HCT116 (cell line): ENCODE measurements at regions not wholly inside any gene's neighbourhood (a gene's known extent, or its start where the extent isn't known, plus 50 kb on each side); places are given as distances from the start of the nearest gene placed in this dataset.

ENCODE experiments used
- ATAC-seq: fragments of 200-7000 bp; cut with Tn5 transposase; 2 replicates; pipeline ENCODE4 v1.9.1; 2020; ENCODE audit warnings: mild to moderate bottlenecking, moderate library complexity
- BruUV-seq: library from RNA; stranded (reverse); fragments of 400-500 nt; replicated peaks from 2 replicates; lab custom pipeline; 2021; lab: Mats Ljungman, UMichigan
- CTCF ChIA-PET: fragments of 300-600 bp; sonication (Branson Sonifier 250); formaldehyde crosslinking; loops from one replicate; lab custom pipeline; 2021; ENCODE audit warnings: antibody characterized with exemption; lab: Charles Lee
- POLR2A ChIA-PET: fragments of 300-600, 350-600 bp; sonication (Branson Sonifier 250); formaldehyde crosslinking; loops from one replicate; lab custom pipeline; 2021; ENCODE audit warnings: antibody characterized with exemption; lab: Charles Lee
- RAD21 ChIA-PET, 2 experiments: fragments of 300-600 bp; sonication (Branson Sonifier 250); formaldehyde crosslinking; loops; one replicate each; lab custom pipeline; 2023; ENCODE audit warnings: low total read pairs in 2 of 2; ENCODE audit not compliant: uncharacterized antibody in 2 of 2, unreplicated experiment in 2 of 2, low non-redundant PET in 1 of 2; lab: Charles Lee
- DNase-seq: peaks from one replicate; pipeline ENCODE4 v3.0.0-alpha.2; 2010; ENCODE audit warnings: low read depth, low spot score
- H2AFZ ChIP-seq: fragments of 200-600 bp; shearing (Covaris generic), sonication (generic); 2 replicates; pipeline ENCODE4 v1.6.1; 2017; ENCODE audit warnings: low read depth, mixed run types, mixed read lengths, antibody characterized with exemption, low read length; ENCODE audit not compliant: poor library complexity, severe bottlenecking
- H3K27ac ChIP-seq: 2 replicates; pipeline ENCODE4 v1.5.1; 2012; ENCODE audit warnings: low read depth, low read length
- H3K27me3 ChIP-seq: fragments of 200-600 bp; sonication (generic); 2 replicates; pipeline ENCODE4 v1.6.1; 2016; ENCODE audit warnings: mixed run types, low read length, mixed read lengths; ENCODE audit not compliant: insufficient read depth
- H3K36me3 ChIP-seq, 2 experiments: fragments of 200-500 bp in 1 of 2; fragments of 200-600 bp in 1 of 2; sonication (Bioruptor generic) in 1 of 2; sonication (generic) in 1 of 2; 2 replicates each; pipeline versions ENCODE4 v1.5.1 to v1.6.1; 2014 to 2016; ENCODE audit warnings: low read length in 2 of 2, inconsistent platforms in 1 of 2, mixed read lengths in 1 of 2, mixed run types in 1 of 2; ENCODE audit not compliant: insufficient read depth in 2 of 2, control insufficient read depth in 1 of 2
- H3K4me1 ChIP-seq, 2 experiments: fragments of 200-600 bp in 1 of 2; sonication (generic) in 1 of 2; 2 replicates each; pipeline versions ENCODE4 v1.5.1 to v1.6.1; 2012 to 2017; ENCODE audit warnings: low read length in 2 of 2, inconsistent platforms in 1 of 2, mild to moderate bottlenecking in 1 of 2, mixed read lengths in 1 of 2, mixed run types in 1 of 2, moderate library complexity in 1 of 2; ENCODE audit not compliant: insufficient read depth in 2 of 2, control insufficient read depth in 1 of 2
- H3K4me2 ChIP-seq: fragments of 200-600 bp; sonication (generic); 2 replicates; pipeline ENCODE4 v1.6.1; 2017; ENCODE audit warnings: mixed run types, low read length, mixed read lengths
- H3K4me3 ChIP-seq, 2 experiments: fragments of 200-600 bp in 1 of 2; sonication (generic) in 1 of 2; replicated peaks in 1 of 2; 2 replicates each; pipeline ENCODE4 v1.5.1; 2011 to 2016; ENCODE audit warnings: low read length in 2 of 2, control low read depth in 1 of 2, low read depth in 1 of 2, mild to moderate bottlenecking in 1 of 2, mixed read lengths in 1 of 2, mixed run types in 1 of 2
- H3K79me2 ChIP-seq: fragments of 200-600 bp; sonication (generic); 2 replicates; pipeline ENCODE4 v1.6.1; 2017; ENCODE audit warnings: mild to moderate bottlenecking, mixed run types, low read length, moderate library complexity, mixed read lengths; ENCODE audit not compliant: insufficient read depth
- H3K9ac ChIP-seq: fragments of 200-600 bp; sonication (generic); 2 replicates; pipeline ENCODE4 v1.6.1; 2016; ENCODE audit warnings: low read length, mixed read lengths
- H3K9me2 ChIP-seq: fragments of 200-600 bp; sonication (generic), shearing (Covaris generic); 2 replicates; pipeline ENCODE4 v1.6.1; 2017; ENCODE audit warnings: mixed run types, mild to moderate bottlenecking, moderate library complexity; ENCODE audit not compliant: insufficient read depth
- H3K9me3 ChIP-seq, 2 experiments: fragments of 200-500 bp in 1 of 2; fragments of 200-600 bp in 1 of 2; sonication (Bioruptor generic) in 1 of 2; sonication (generic) in 1 of 2; 2 replicates each; pipeline ENCODE4 v1.6.1; 2014 to 2017; ENCODE audit warnings: low read length in 2 of 2, mixed read lengths in 2 of 2, inconsistent platforms in 1 of 2, low read depth in 1 of 2, mild to moderate bottlenecking in 1 of 2, mixed run types in 1 of 2, moderate library complexity in 1 of 2; ENCODE audit not compliant: control insufficient read depth in 1 of 2, insufficient read depth in 1 of 2
- H4K20me1 ChIP-seq: fragments of 200-600 bp; sonication (generic), shearing (Covaris generic); 2 replicates; pipeline ENCODE4 v1.6.1; 2017; ENCODE audit warnings: mixed run types, mild to moderate bottlenecking, moderate library complexity; ENCODE audit not compliant: insufficient read depth
- CBX3 ChIP-seq: IDR thresholded peaks from 2 replicates; pipeline ENCODE4 v1.6.1; 2012; ENCODE audit warnings: low read depth
- EGR1 ChIP-seq: IDR thresholded peaks from 2 replicates; pipeline ENCODE4 v1.6.1; 2012; ENCODE audit warnings: low read depth
- EZH2phosphoT487 ChIP-seq: fragments of 200-600 bp; IDR thresholded peaks from 2 replicates; pipeline ENCODE4 v1.6.1; 2018; ENCODE audit warnings: antibody characterized with exemption, borderline replicate concordance
- FOSL1 ChIP-seq: IDR thresholded peaks from 2 replicates; pipeline ENCODE4 v1.6.1; 2012; ENCODE audit warnings: low read depth
- POLR2AphosphoS5 ChIP-seq: IDR thresholded peaks from 2 replicates; pipeline ENCODE4 v1.6.1; 2011; ENCODE audit warnings: mild to moderate bottlenecking, low read depth, low read length, moderate library complexity
- RAD21 ChIP-seq: IDR thresholded peaks from 2 replicates; pipeline ENCODE4 v1.6.1; 2012; ENCODE audit warnings: low read depth, mild to moderate bottlenecking
- SIN3A ChIP-seq: IDR thresholded peaks from 2 replicates; pipeline ENCODE4 v1.6.1; 2012; ENCODE audit warnings: low read depth
- ZFX ChIP-seq: fragments of 450-650 bp; IDR thresholded peaks from 2 replicates; pipeline ENCODE4 v1.6.1; 2017
- intact Hi-C: fragments of 100-400 bp; cut with micrococcal nuclease; formaldehyde crosslinking; loops from 2 replicates; pipeline ENCODE4 v1.10.0; 2022
- TF ChIP-seq, protein P1 (sequence below), 3 experiments: fragments of 200-600 bp in 1 of 3; sonication (generic) in 1 of 3; IDR thresholded peaks in 2 of 3; conservative IDR thresholded peaks in 1 of 3; 2 replicates each; pipeline ENCODE4 v1.5.1; 2012 to 2017; ENCODE audit warnings: low read depth in 2 of 3, low read length in 2 of 3, antibody characterized with exemption in 1 of 3, borderline replicate concordance in 1 of 3, control low read depth in 1 of 3, mild to moderate bottlenecking in 1 of 3, mixed read lengths in 1 of 3, mixed run types in 1 of 3, moderate library complexity in 1 of 3; ENCODE audit not compliant: insufficient read depth in 1 of 3

DNA sequence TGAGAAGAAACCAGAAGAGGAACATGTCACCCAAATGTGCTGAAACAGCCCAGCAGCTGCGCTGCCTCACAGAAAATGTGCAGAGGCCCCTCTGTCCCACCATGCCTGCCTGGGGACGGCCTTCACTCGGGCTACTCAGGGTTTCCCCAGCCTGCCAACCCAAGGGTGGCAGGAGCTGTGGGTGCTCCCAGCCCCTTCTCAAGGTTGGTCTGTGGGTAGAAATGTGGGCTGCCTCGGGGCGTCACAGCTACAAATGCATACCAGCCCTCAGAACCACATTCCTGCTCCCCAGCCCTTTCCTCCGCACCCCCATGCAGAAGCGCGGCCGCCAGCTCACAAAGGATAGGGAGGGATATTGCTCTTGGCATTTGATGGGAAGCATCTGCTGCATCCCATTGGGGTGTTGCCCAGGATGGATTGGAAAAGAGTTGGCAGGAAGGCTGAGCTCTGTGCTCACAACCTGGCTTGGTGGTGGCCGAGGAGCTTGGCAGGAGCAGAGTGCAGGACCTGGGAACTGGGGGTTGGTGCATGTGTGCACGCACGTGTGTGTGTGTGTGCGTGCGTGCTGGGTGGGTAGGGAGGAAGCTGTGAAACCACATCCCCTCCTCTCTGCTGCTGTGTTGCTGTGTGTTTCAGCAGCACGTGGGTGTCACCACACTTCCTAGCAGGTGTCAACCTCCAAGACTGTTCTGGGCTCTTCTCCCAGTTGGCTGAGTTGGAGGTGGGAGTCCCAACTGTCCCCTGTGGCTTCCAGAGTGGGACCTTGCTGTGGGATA, 304.4 kb downstream of the SEC14L1 start:
- Histone ChIP-seq H3K4me3 (no peak overlapping the region), H3K27me3 (no peaks in the 10 kb centered on the region), H3K4me2 (no peak overlapping the region), H3K9ac (no peak overlapping the region), H3K27ac (no peak overlapping the region), H3K9me3 (no peaks in the 10 kb centered on the region), H3K9me2 (no peaks in the 10 kb centered on the region), H3K36me3 (no peaks in the 10 kb centered on the region), H2AFZ (no peak overlapping the region), H3K79me2 (peaks cover 45% of the 10 kb centered on the region), H3K4me1 (peaks cover 14 to 21% of the 10 kb centered on the region in 2 experiments), H4K20me1 (no peaks in the 10 kb centered on the region; the same call in 1 of the 2 replicates)
- ChIA-PET CTCF (interaction anchor here (1.0 to 1.5 kb wide), 2 partner anchors 15 to 16 kb away, joined by 4 to 8 read pairs; no protein-coding TSS in a partner anchor), POLR2A (no interaction called here), RAD21 (no interaction called here)
- no peak for TF ChIP-seq EZH2phosphoT487
- TF ChIP-seq ZFX = no peak
- TF ChIP-seq, protein P1, sequence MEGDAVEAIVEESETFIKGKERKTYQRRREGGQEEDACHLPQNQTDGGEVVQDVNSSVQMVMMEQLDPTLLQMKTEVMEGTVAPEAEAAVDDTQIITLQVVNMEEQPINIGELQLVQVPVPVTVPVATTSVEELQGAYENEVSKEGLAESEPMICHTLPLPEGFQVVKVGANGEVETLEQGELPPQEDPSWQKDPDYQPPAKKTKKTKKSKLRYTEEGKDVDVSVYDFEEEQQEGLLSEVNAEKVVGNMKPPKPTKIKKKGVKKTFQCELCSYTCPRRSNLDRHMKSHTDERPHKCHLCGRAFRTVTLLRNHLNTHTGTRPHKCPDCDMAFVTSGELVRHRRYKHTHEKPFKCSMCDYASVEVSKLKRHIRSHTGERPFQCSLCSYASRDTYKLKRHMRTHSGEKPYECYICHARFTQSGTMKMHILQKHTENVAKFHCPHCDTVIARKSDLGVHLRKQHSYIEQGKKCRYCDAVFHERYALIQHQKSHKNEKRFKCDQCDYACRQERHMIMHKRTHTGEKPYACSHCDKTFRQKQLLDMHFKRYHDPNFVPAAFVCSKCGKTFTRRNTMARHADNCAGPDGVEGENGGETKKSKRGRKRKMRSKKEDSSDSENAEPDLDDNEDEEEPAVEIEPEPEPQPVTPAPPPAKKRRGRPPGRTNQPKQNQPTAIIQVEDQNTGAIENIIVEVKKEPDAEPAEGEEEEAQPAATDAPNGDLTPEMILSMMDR (IDR thresholded peaks at IDR 0.05 in 2 of 3, conservative IDR thresholded peaks at IDR 0.05 in 1 of 3; ENCODE audit: borderline replicate concordance in 1 of 3, insufficient read depth in 1 of 3, low read depth in 2 of 3, low read length in 2 of 3) = no peak
- no peak for TF ChIP-seq SIN3A
- TF ChIP-seq CBX3 = no peak
- no peak for TF ChIP-seq FOSL1
- no peak for TF ChIP-seq RAD21
- TF ChIP-seq EGR1 = no peak
- TF ChIP-seq POLR2AphosphoS5 = no peak
- ATAC-seq = no peak
- intact Hi-C loops = no loop called here
- no TSS peak for BruUV-seq
- DNase-seq = no peak
